Neural progenitor cell (in vitro differentiated cells): ENCODE measurements at regions not wholly inside any gene's neighbourhood (a gene's known extent, or its start where the extent isn't known, plus 50 kb on each side); places are given as distances from the start of the nearest gene placed in this dataset.

Experiments used
- CTCF ChIP-seq: fragments of 200-600 bp; sonication (generic); IDR thresholded peaks from 2 replicates; pipeline ENCODE4 v1.5.1; 2017; ENCODE audit warnings: antibody characterized with exemption, mild to moderate bottlenecking
- EZH2phosphoT487 ChIP-seq: fragments of 200-600 bp; sonication (generic); IDR thresholded peaks from 2 replicates; pipeline ENCODE4 v1.6.1; 2017; ENCODE audit warnings: antibody characterized with exemption

- no peak for TF ChIP-seq CTCF
- TF ChIP-seq EZH2phosphoT487 = no peak
Measured at GRCh38 chr9:91065231-91066041, 263.8 kb downstream of the SYK start.
